ENCODE measurements at regions not wholly inside any gene's neighbourhood (a gene's known extent, or its start where the extent isn't known, plus 50 kb on each side); places are given as distances from the start of the nearest gene placed in this dataset.

GRCh38 chr2:2926858-2927175 is 450.8 kb downstream of the EIPR1 start:
- TF ChIP-seq ZNF274 (IDR thresholded peaks at IDR 0.05; ENCODE audit: low read depth, low read length) = no peak
- no peak for TF ChIP-seq YY1 (IDR thresholded peaks at IDR 0.05; ENCODE audit: insufficient read depth, insufficient read length)
- TF ChIP-seq SUZ12 (IDR thresholded peaks at IDR 0.05; ENCODE audit: extremely low read depth, insufficient read depth, insufficient read length) = no peak

Measured in NT2/D1 (cell line).